GM18873 (cell line): ENCODE measurements at regions not wholly inside any gene's neighbourhood (a gene's known extent, or its start where the extent isn't known, plus 50 kb on each side); places are given as distances from the start of the nearest gene placed in this dataset.

Experiments used
- ATAC-seq: cut with Tn5 transposase; IDR thresholded peaks from one replicate; pipeline ENCODE4 v1.9.1; 2021; ENCODE audit warnings: mild to moderate bottlenecking, moderate library complexity, moderate number of reproducible peaks; ENCODE audit not compliant: unreplicated experiment, low FRiP score

GRCh38 chr1:96366516-96366915 lies 355.1 kb upstream of the PTBP2 start:
- ATAC-seq, result no peak

DNA sequence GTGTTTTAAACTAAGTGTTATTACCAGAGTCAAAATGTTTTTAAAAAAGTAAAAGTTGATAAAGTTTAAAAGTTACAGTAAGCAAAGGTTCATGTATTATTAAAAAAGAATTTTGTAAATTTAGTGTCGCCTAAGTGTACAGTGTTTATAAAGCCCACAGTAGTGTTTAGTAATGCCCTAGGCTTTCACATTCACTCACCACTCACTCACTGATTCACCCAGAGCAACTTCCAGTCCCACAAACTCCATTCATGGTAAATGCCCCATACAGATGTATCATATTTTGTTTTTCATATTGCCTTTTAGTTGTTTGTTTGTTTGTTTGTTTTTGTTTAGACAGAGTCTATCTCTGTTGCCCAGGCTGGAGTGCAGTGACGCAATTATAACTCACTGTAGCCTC lies 353.8 kb upstream of the PTBP2 start:
- ATAC-seq, result no peak

GRCh38 chr1:96370757-96371156 lies 350.8 kb upstream of the PTBP2 start:
- ATAC-seq, result no peak

GRCh38 chr1:96372881-96373280 lies 348.7 kb upstream of the PTBP2 start:
- ATAC-seq, result no peak

DNA sequence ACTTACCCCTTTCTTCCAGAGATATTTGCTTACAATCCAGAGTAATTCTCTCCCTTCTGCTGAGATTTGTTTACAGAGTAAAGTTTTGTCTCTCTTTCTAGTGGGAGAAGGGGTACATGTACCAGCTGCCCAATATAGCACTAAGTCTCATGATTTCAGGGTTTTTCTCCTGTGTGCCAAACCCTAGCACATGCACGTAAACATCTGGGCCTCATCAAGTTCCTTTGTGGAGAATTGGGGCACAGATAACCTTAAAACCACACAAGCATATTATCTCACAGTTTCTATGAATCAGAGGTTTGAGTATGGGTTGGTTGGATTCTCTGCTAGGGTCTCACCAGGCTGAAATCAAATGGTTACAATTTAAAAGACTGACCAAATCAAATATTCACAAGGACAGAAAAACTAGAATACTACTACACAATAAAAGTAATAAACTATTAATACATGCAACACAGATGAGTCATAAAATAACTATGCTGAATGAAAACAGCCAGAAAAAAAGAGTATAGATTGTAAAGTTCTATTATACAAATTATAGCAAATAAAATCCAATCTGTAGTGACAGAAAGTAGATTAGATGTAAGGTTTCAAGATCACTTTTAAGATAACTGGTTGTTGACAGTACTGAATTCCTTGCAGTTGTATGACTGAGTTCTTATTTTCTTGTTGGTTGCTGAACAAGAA lies 347.4 kb upstream of the PTBP2 start:
- ATAC-seq, result no peak

GRCh38 chr1:96376846-96377245 lies 344.7 kb upstream of the PTBP2 start:
- no peak for ATAC-seq

GRCh38 chr1:96384611-96385010 lies 337.0 kb upstream of the PTBP2 start:
- ATAC-seq, result no peak

DNA sequence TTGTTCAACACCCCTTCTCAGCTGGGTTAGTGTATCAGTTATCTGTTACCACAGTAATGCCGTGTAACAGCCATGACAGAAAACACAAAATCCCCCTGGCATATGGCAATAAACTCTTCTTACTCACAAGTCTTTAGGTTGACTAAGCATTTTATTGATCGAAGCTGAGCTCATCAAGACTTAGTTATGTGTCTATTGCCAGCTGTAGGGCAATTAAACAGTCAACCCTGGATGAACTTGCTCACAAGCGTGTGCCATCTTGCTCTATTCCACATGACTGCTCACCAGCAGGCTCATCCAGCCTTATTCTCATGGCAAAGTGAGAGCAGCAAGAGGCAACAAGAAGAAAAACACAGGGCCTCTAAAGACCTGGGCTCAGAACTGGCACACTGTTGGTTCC lies 333.8 kb upstream of the PTBP2 start:
- no peak for ATAC-seq

DNA sequence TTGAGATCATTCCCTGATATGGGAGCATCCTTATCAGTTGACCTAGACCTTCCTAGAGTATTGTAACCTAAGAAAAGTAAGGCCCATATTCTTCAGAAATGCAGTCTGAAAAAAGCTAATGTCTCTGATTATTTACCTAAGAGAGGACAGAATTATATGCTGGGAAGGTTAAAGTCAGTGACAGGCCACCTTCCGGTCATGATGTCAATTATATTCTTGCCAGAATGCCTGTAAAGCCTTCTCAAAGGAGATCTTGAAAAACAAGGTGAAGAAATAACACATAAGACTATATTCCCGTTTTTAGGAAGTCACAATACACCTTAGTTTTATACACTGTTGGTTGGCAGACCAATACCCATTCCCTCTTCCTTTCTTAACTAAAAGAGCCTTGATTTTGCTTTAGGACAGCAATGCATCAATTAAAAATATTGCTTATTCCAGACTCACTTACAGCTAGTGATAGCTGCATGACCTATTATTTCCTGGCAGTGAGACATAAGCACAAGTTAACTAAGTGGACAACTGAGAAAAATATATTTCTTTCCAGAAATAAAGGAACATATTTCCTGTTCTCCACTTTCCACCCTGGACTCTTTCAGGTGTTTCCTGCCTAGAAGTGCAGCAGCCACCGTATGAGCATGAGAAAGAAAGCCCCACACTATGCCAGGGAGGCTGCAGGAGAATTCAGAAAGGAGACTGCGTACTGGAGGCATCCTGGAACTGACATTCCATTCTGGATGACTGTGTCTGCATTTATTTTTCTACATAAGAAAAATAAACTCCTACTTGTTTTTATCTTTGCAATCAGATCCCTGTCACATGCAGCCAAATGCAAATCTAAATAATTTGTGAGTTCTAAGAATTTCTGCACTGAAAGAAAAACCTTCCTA lies 332.9 kb upstream of the PTBP2 start:
- no peak for ATAC-seq

- no peak for ATAC-seq
These were observed 321.5 kb upstream of the PTBP2 start for GRCh38 chr1:96400089-96400488.

GRCh38 chr1:96409087-96409486 lies 312.5 kb upstream of the PTBP2 start:
- ATAC-seq, result no peak

DNA sequence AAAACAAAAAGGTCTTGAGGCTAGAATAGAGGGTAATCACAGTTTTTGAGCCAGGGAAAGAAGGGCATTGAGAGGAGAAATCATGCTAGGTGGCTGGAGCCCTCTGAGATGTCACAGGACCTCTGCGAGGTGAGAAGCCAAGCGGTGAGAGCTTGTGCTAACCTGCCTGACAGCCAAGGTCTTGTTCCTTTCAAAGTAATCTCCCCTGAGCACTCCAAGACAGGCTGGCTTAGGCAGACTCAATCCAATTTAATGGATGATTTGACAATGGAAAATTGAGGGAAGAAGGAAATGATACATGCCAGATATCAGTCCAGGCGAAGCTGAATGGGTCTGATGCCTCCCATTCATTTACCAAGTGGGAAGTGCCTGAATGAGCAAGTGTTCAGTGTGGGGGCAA lies 311.9 kb upstream of the PTBP2 start:
- no peak for ATAC-seq

DNA sequence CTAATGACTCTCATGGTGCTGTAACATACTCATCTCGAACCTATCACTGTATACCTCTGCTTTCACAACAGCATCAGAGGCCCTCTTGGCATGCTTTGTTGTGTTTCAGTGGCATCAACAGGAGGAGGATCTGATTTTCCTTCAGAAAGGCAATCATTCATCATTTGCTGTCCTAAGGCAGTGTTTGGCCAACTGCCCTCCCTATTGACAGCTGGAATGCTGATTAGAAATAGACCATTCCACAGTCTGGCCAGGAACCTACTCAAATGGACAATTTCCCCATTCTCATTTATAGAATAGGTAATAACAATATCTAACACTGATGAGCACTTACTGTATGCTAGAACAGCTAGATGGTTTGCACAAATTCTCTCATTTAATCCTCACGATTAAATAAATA lies 310.6 kb upstream of the PTBP2 start:
- ATAC-seq, result no peak

DNA sequence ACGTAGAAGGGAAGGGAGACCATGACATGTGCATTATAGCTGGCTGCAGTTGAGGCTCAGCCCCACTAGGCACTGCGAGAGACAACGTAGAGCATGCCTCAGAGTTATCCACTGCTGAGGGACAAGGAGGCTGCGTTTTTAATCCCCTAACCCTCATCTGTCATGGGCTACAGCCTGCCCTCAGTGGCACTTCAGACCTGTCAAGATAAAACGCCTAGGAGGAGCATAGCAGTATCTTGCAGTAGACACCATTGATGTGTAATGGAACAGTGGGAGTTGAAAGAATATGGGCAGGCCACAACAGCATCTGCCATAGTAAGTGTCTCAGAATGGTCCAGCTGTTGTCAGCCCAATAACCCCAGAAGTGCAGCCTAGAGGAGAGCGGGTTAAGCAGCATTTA lies 307.0 kb upstream of the PTBP2 start:
- no peak for ATAC-seq

- ATAC-seq, result no peak
These were observed 305.4 kb upstream of the PTBP2 start for GRCh38 chr1:96416111-96416595.

DNA sequence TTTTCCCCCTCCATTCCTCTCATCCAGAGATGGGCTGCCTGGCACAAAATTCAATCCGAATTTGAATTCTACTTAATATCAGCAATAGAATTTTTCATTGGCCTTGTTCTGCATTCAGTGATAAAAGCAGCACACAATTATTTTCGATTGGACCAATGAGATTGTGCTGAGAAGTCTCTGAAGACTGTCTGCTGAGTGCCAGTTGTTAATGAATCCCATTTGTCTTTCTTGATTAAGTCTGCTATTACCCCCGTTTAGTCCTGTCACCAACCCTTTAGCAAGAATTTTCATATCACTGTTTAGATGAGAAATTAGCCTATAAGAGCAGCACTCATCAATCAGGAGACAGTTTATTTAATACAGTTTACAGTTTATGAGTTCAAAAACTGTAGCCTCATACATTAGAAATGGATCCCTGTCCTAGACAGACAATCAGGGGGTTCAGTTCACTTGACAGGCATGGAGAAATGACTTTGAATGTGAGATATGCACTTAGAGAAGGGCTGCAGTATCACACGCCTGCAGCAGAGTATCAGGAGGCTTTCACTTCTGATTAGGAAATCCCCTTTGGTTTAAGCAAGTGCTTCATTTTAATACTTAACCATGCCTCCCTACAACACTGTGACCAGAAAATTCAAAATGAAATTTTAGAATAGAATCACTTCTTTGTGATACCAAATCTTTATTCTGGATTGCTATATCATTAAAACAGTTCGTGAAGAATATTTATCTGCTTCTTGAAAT lies 304.7 kb upstream of the PTBP2 start:
- ATAC-seq, result peak; percentile 97

DNA sequence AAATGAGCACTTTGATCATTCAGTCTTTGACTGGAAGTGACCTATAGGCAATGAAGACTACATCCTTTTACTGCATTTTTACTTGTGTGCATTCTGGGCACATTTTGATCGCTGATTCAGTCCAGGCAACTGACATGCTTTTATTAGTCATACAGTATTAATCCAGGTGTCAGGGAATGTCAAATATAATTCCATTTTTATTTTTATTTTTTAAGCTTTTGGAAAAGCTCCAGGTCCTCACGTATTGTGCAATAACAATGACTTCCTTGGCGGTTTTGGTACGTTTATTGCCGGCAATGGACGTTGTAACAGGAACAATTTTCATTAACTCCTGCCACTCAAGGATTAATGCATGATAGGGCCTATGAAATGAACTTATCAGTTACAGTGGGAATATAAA lies 302.6 kb upstream of the PTBP2 start:
- no peak for ATAC-seq

DNA sequence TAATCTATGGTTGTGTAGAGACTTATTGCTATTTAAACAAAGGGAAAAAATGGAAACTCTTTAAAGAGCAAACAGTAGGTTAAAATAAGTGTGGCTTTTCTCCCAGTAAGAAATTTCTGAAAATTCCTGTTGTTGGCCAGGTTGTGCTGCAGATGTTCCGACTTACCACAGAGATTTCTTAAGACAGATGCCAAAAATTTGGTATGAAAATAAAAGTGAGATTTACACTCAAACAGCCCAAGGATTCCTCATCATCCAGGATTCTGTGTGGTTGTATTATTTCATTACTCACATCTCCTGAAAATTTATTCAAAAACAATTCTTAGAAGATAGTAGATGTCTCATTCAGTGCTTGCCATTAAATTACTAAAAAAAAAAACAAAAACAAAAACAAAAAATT lies 296.7 kb upstream of the PTBP2 start:
- no peak for ATAC-seq

DNA sequence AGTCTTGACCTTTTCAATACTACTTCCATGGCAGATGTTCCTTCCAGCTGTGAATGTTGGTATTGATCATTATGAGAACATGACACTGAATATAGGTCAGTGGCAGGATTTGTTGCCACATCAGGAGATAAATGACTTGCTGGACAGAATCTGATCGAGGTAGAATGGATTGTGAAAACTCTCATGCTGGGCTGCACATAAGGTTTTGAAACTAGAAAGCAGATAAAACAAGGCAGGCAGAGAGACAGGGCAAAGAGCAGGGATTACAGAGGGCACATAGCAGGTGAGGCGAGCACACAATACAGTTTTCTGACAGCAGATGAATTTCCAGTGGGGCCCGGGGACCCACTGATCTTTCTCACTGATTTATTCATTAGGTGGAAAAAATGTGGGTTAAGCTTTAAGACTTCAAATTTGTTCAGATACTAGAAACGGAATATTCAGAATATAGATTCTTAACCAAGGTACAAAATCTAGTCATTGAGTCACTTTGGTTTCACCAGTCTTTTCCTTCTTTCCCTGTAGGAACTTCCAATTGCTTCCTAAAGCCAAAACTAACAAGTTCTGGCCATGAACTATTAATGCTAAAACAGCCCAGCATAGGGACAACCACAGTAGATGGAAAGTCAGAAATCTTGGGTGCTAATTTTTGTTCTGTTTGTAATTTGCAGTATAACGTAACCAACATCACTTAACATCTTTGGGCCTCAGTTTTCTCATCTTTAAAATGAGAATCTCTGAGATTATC lies 296.0 kb upstream of the PTBP2 start:
- ATAC-seq, result no peak

GRCh38 chr1:96427616-96428015 lies 294.0 kb upstream of the PTBP2 start:
- ATAC-seq, result no peak
